ENCODE measurements at regions not wholly inside any gene's neighbourhood (a gene's known extent, or its start where the extent isn't known, plus 50 kb on each side); places are given as distances from the start of the nearest gene placed in this dataset.

GRCh38 chr4:79181190-79181589 lies 144.7 kb downstream of the NAA11 start:
- no peak overlapping the region for H3K9ac ChIP-seq (ENCODE audit: low read length)
- no peaks in the 10 kb centered on the region for H3K4me1 ChIP-seq (ENCODE audit: control insufficient read depth in 1 of 2, insufficient read depth in 2 of 2, low read length in 2 of 2)
- no peak overlapping the region for H4K91ac ChIP-seq (ENCODE audit: low read depth, low read length)
- no peaks in the 10 kb centered on the region for H3K9me3 ChIP-seq (ENCODE audit: insufficient read depth, low read depth, low read length)
- H2BK5ac ChIP-seq (ENCODE audit: low read depth, low read length, poor library complexity) = no peak overlapping the region
- H3K4me2 ChIP-seq (ENCODE audit: low read length) = no peak overlapping the region
- H3K27me3 ChIP-seq (ENCODE audit: insufficient read depth, low read length) = no peaks in the 10 kb centered on the region
- H4K12ac ChIP-seq (ENCODE audit: low read depth, low read length) = no peak overlapping the region
- no peaks in the 10 kb centered on the region for H3K79me1 ChIP-seq (ENCODE audit: low read length)
- H4K8ac ChIP-seq (ENCODE audit: low read depth, low read length) = no peak overlapping the region
- H2BK120ac ChIP-seq (ENCODE audit: insufficient read depth, low read length, poor library complexity) = no peak overlapping the region
- no peak overlapping the region for H3K27ac ChIP-seq (ENCODE audit: low read depth, low read length)
- H3K18ac ChIP-seq (ENCODE audit: low read length) = no peak overlapping the region
- WGBS (ENCODE audit: extremely low coverage, insufficient coverage, insufficient read length) = no CpG with 5 or more reads among the region's 7 CpGs
- no peak overlapping the region for H3K23ac ChIP-seq (ENCODE audit: low read length)
- H3K4me3 ChIP-seq (ENCODE audit: low read depth, low read length) = no peak overlapping the region
- no peak overlapping the region for H2AFZ ChIP-seq (ENCODE audit: insufficient read depth, low read length, poor library complexity)
- H3K79me2 ChIP-seq (ENCODE audit: control insufficient read depth, insufficient read depth, low read length, poor library complexity) = no peaks in the 10 kb centered on the region
- no peak overlapping the region for H2BK12ac ChIP-seq (ENCODE audit: low read length)
- H3K4ac ChIP-seq (ENCODE audit: low read depth, low read length) = no peak overlapping the region
- DNase-seq = peak; percentile 7 to 40
- no peak overlapping the region for H3K14ac ChIP-seq (ENCODE audit: low read length)
- H3K36me3 ChIP-seq (ENCODE audit: control insufficient read depth in 1 of 2, insufficient read depth in 2 of 2, low read length in 2 of 2) = no peaks in the 10 kb centered on the region
- no peak overlapping the region for H2AK5ac ChIP-seq (ENCODE audit: low read length)

DNA sequence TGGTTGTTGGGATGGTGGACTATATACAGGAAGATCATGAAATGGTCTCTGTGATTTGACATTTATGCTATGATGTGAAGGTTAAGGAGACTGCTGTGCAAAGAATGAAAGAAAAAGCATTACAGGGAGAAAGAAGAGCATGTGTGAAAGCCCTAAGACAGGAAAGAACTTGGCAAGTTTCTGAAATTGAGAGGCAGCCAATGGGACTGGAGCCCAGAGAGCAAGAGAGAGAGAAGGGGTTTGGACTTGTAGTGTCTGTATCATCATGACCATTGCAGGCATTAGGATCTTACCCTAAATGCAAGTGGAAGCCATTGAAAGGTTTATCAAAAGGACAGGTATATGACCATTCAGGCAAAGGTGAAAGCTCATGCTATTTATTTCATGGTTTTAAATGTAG lies 147.1 kb downstream of the NAA11 start:
- H3K27ac ChIP-seq (ENCODE audit: low read depth, low read length) = no peak overlapping the region
- no peak overlapping the region for H4K8ac ChIP-seq (ENCODE audit: low read depth, low read length)
- no peaks in the 10 kb centered on the region for H3K79me1 ChIP-seq (ENCODE audit: low read length)
- no peak overlapping the region for H3K4me2 ChIP-seq (ENCODE audit: low read length)
- H3K4me1 ChIP-seq (ENCODE audit: control insufficient read depth in 1 of 2, insufficient read depth in 2 of 2, low read length in 2 of 2) = no peaks in the 10 kb centered on the region
- no peaks in the 10 kb centered on the region for H3K27me3 ChIP-seq (ENCODE audit: insufficient read depth, low read length)
- H4K12ac ChIP-seq (ENCODE audit: low read depth, low read length) = no peak overlapping the region
- H2AFZ ChIP-seq (ENCODE audit: insufficient read depth, low read length, poor library complexity) = no peak overlapping the region
- no peak overlapping the region for H3K18ac ChIP-seq (ENCODE audit: low read length)
- no peak overlapping the region for H2AK5ac ChIP-seq (ENCODE audit: low read length)
- no peak overlapping the region for H3K4me3 ChIP-seq (ENCODE audit: low read depth, low read length)
- H3K9ac ChIP-seq (ENCODE audit: low read length) = no peak overlapping the region
- no peak overlapping the region for H3K4ac ChIP-seq (ENCODE audit: low read depth, low read length)
- H4K91ac ChIP-seq (ENCODE audit: low read depth, low read length) = no peak overlapping the region
- no peaks in the 10 kb centered on the region for H3K36me3 ChIP-seq (ENCODE audit: control insufficient read depth in 1 of 2, insufficient read depth in 2 of 2, low read length in 2 of 2)
- no peak overlapping the region for H3K23ac ChIP-seq (ENCODE audit: low read length)
- no peak overlapping the region for H3K14ac ChIP-seq (ENCODE audit: low read length)
- H3K79me2 ChIP-seq (ENCODE audit: control insufficient read depth, insufficient read depth, low read length, poor library complexity) = no peaks in the 10 kb centered on the region
- H2BK12ac ChIP-seq (ENCODE audit: low read length) = no peak overlapping the region
- H3K9me3 ChIP-seq (ENCODE audit: insufficient read depth, low read depth, low read length) = no peaks in the 10 kb centered on the region
- DNase-seq = no peak
- H2BK5ac ChIP-seq (ENCODE audit: low read depth, low read length, poor library complexity) = no peak overlapping the region
- no peak overlapping the region for H2BK120ac ChIP-seq (ENCODE audit: insufficient read depth, low read length, poor library complexity)

DNA sequence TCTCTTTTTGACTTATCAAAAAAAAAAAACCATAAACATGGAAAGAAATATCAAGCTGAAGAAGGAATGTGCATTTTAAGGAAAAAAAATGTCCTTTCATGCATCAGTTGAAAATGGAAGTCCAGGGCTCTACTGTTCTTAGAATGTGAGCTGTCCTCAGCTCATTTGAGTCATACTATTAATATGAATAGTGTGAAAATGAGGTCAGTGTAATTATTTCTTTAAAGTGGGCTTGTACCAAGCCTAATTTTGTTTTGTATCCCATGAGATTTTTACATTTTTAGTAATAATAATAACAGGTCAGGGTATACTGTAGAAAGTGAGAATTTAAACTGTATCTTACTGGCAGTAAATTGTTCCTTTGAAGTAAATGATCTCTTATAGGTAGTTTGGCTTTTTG lies 148.5 kb downstream of the NAA11 start:
- H2BK5ac ChIP-seq (ENCODE audit: low read depth, low read length, poor library complexity) = no peak overlapping the region
- H4K8ac ChIP-seq (ENCODE audit: low read depth, low read length) = no peak overlapping the region
- no peak overlapping the region for H3K14ac ChIP-seq (ENCODE audit: low read length)
- no peaks in the 10 kb centered on the region for H3K4me1 ChIP-seq (ENCODE audit: control insufficient read depth in 1 of 2, insufficient read depth in 2 of 2, low read length in 2 of 2)
- no peaks in the 10 kb centered on the region for H3K9me3 ChIP-seq (ENCODE audit: insufficient read depth, low read depth, low read length)
- H4K12ac ChIP-seq (ENCODE audit: low read depth, low read length) = no peak overlapping the region
- no peak overlapping the region for H3K4ac ChIP-seq (ENCODE audit: low read depth, low read length)
- no peak overlapping the region for H2AK5ac ChIP-seq (ENCODE audit: low read length)
- no peaks in the 10 kb centered on the region for H3K36me3 ChIP-seq (ENCODE audit: control insufficient read depth in 1 of 2, insufficient read depth in 2 of 2, low read length in 2 of 2)
- no peak overlapping the region for H3K18ac ChIP-seq (ENCODE audit: low read length)
- no peaks in the 10 kb centered on the region for H3K27me3 ChIP-seq (ENCODE audit: insufficient read depth, low read length)
- H2AFZ ChIP-seq (ENCODE audit: insufficient read depth, low read length, poor library complexity) = no peak overlapping the region
- no peak overlapping the region for H3K4me2 ChIP-seq (ENCODE audit: low read length)
- H3K4me3 ChIP-seq (ENCODE audit: low read depth, low read length) = no peak overlapping the region
- no peak overlapping the region for H3K27ac ChIP-seq (ENCODE audit: low read depth, low read length)
- no peaks in the 10 kb centered on the region for H3K79me1 ChIP-seq (ENCODE audit: low read length)
- no peak overlapping the region for H3K9ac ChIP-seq (ENCODE audit: low read length)
- H3K79me2 ChIP-seq (ENCODE audit: control insufficient read depth, insufficient read depth, low read length, poor library complexity) = no peaks in the 10 kb centered on the region
- H3K23ac ChIP-seq (ENCODE audit: low read length) = no peak overlapping the region
- no peak overlapping the region for H2BK12ac ChIP-seq (ENCODE audit: low read length)
- no peak overlapping the region for H2BK120ac ChIP-seq (ENCODE audit: insufficient read depth, low read length, poor library complexity)
- DNase-seq = no peak
- no peak overlapping the region for H4K91ac ChIP-seq (ENCODE audit: low read depth, low read length)

- Histone ChIP-seq H3K18ac (ENCODE audit: low read length) (no peak overlapping the region), H3K14ac (ENCODE audit: low read length) (no peak overlapping the region), H3K4ac (ENCODE audit: low read depth, low read length) (no peak overlapping the region), H2AK5ac (ENCODE audit: low read length) (no peak overlapping the region), H3K27ac (ENCODE audit: low read depth, low read length) (no peak overlapping the region), H2BK5ac (ENCODE audit: low read depth, low read length, poor library complexity) (no peak overlapping the region), H3K27me3 (ENCODE audit: insufficient read depth, low read length) (no peaks in the 10 kb centered on the region), H3K79me1 (ENCODE audit: low read length) (no peaks in the 10 kb centered on the region), H3K9me3 (ENCODE audit: insufficient read depth, low read depth, low read length) (no peaks in the 10 kb centered on the region), H3K4me2 (ENCODE audit: low read length) (no peak overlapping the region), H2AFZ (ENCODE audit: insufficient read depth, low read length, poor library complexity) (no peak overlapping the region), H4K91ac (ENCODE audit: low read depth, low read length) (no peak overlapping the region), H3K79me2 (ENCODE audit: control insufficient read depth, insufficient read depth, low read length, poor library complexity) (no peaks in the 10 kb centered on the region), H2BK12ac (ENCODE audit: low read length) (no peak overlapping the region), H4K12ac (ENCODE audit: low read depth, low read length) (no peak overlapping the region), H3K36me3 (ENCODE audit: control insufficient read depth in 1 of 2, insufficient read depth in 2 of 2, low read length in 2 of 2) (no peaks in the 10 kb centered on the region), H4K8ac (ENCODE audit: low read depth, low read length) (no peak overlapping the region), H2BK120ac (ENCODE audit: insufficient read depth, low read length, poor library complexity) (no peak overlapping the region), H3K23ac (ENCODE audit: low read length) (no peak overlapping the region), H3K9ac (ENCODE audit: low read length) (no peak overlapping the region), H3K4me3 (ENCODE audit: low read depth, low read length) (no peak overlapping the region), H3K4me1 (ENCODE audit: control insufficient read depth in 1 of 2, insufficient read depth in 2 of 2, low read length in 2 of 2) (no peaks in the 10 kb centered on the region)
- DNase-seq = no peak
- no CpG with 5 or more reads among the region's 4 CpGs for WGBS (ENCODE audit: extremely low coverage, insufficient coverage, insufficient read length)
These were observed 149.5 kb downstream of the NAA11 start for GRCh38 chr4:79176351-79176750.

DNA sequence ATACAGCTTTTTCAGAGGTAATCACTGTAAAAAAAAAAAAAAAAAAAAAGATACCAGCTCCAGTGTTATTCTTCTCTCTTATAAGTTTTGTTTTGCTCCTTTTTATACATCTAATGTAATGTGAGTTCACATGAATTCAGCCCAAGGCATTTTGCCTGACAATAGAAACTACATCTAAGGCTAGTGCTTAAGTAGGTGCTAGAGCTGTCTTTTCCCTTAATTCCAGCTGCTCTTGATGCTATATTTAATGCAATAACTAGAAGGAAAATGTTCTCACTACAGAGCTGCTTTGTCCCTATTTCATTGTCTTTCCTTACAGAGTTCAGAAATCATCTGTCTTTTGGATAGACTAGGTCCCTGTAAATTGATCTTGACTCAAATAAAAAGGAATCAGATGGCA lies 150.1 kb downstream of the NAA11 start:
- Histone ChIP-seq H4K12ac (ENCODE audit: low read depth, low read length) (no peak overlapping the region), H3K9ac (ENCODE audit: low read length) (no peak overlapping the region), H4K91ac (ENCODE audit: low read depth, low read length) (no peak overlapping the region), H2AK5ac (ENCODE audit: low read length) (no peak overlapping the region), H3K18ac (ENCODE audit: low read length) (no peak overlapping the region), H3K79me2 (ENCODE audit: control insufficient read depth, insufficient read depth, low read length, poor library complexity) (no peaks in the 10 kb centered on the region), H3K27me3 (ENCODE audit: insufficient read depth, low read length) (no peaks in the 10 kb centered on the region), H3K14ac (ENCODE audit: low read length) (no peak overlapping the region), H4K8ac (ENCODE audit: low read depth, low read length) (no peak overlapping the region), H3K23ac (ENCODE audit: low read length) (no peak overlapping the region), H3K36me3 (ENCODE audit: control insufficient read depth in 1 of 2, insufficient read depth in 2 of 2, low read length in 2 of 2) (no peaks in the 10 kb centered on the region), H2BK120ac (ENCODE audit: insufficient read depth, low read length, poor library complexity) (no peak overlapping the region), H3K4me3 (ENCODE audit: low read depth, low read length) (no peak overlapping the region), H3K4me1 (ENCODE audit: control insufficient read depth in 1 of 2, insufficient read depth in 2 of 2, low read length in 2 of 2) (no peaks in the 10 kb centered on the region), H3K4me2 (ENCODE audit: low read length) (no peak overlapping the region), H2AFZ (ENCODE audit: insufficient read depth, low read length, poor library complexity) (no peak overlapping the region), H3K27ac (ENCODE audit: low read depth, low read length) (no peak overlapping the region), H3K9me3 (ENCODE audit: insufficient read depth, low read depth, low read length) (no peaks in the 10 kb centered on the region), H3K4ac (ENCODE audit: low read depth, low read length) (no peak overlapping the region), H2BK5ac (ENCODE audit: low read depth, low read length, poor library complexity) (no peak overlapping the region), H3K79me1 (ENCODE audit: low read length) (no peaks in the 10 kb centered on the region), H2BK12ac (ENCODE audit: low read length) (no peak overlapping the region)
- no peak for DNase-seq
